A673 (cell line): ENCODE measurements at regions not wholly inside any gene's neighbourhood (a gene's known extent, or its start where the extent isn't known, plus 50 kb on each side); places are given as distances from the start of the nearest gene placed in this dataset.
A peak's percentile ranks its signal among the peaks of the same experiment; 100 is the strongest.

Experiments used
- BruUV-seq: library from RNA; stranded (reverse); fragments of 400-500 nt; replicated peaks from 2 replicates; lab custom pipeline; 2021; lab: Mats Ljungman, UMichigan
- CTCF ChIA-PET: fragments of 300-600 bp; sonication (Branson Sonifier 250); formaldehyde crosslinking; loops from one replicate; lab custom pipeline; 2022; ENCODE audit warnings: antibody characterized with exemption; lab: Charles Lee
- POLR2A ChIA-PET: fragments of 300-600 bp; sonication (Branson Sonifier 250); formaldehyde crosslinking; loops from one replicate; lab custom pipeline; 2022; ENCODE audit warnings: antibody characterized with exemption; ENCODE audit not compliant: low non-redundant PET; lab: Charles Lee
- DNase-seq: peaks from one replicate; pipeline ENCODE4 v3.0.0-alpha.2; 2015; ENCODE audit warnings: low spot score
- H3K27ac ChIP-seq: fragments of 200-600 bp; sonication (generic); 2 replicates; pipeline ENCODE4 v1.5.1; 2016; ENCODE audit warnings: mixed run types, low read depth, mild to moderate bottlenecking, mixed read lengths, antibody characterized with exemption, low read length; ENCODE audit not compliant: poor library complexity, severe bottlenecking
- H3K27me3 ChIP-seq: fragments of 200-600 bp; sonication (generic); replicated peaks from 2 replicates; pipeline ENCODE4 v1.6.1; 2017; ENCODE audit warnings: mixed run types, low read depth, mild to moderate bottlenecking, mixed read lengths, antibody characterized with exemption, low read length; ENCODE audit not compliant: insufficient read depth, poor library complexity
- H3K36me3 ChIP-seq: fragments of 200-600 bp; sonication (generic); 2 replicates; pipeline ENCODE4 v1.6.1; 2016; ENCODE audit warnings: mixed run types, mild to moderate bottlenecking, mixed read lengths, antibody characterized with exemption, low read length; ENCODE audit not compliant: insufficient read depth, poor library complexity, severe bottlenecking
- H3K4me1 ChIP-seq: fragments of 200-600 bp; sonication (generic); 2 replicates; pipeline ENCODE4 v1.6.1; 2017; ENCODE audit warnings: mixed run types, mild to moderate bottlenecking, mixed read lengths, antibody characterized with exemption, low read length; ENCODE audit not compliant: insufficient read depth, poor library complexity, severe bottlenecking
- H3K4me3 ChIP-seq: fragments of 200-600 bp; sonication (generic); 2 replicates; pipeline ENCODE4 v1.5.1; 2016; ENCODE audit warnings: low read depth, mixed run types, mild to moderate bottlenecking, mixed read lengths, low read length; ENCODE audit not compliant: poor library complexity, severe bottlenecking
- H3K9me3 ChIP-seq: fragments of 200-600 bp; sonication (generic); 2 replicates; pipeline ENCODE4 v1.6.1; 2016; ENCODE audit warnings: mixed run types, low read depth, mild to moderate bottlenecking, mixed read lengths, antibody characterized with exemption, low read length; ENCODE audit not compliant: poor library complexity, severe bottlenecking
- EZH2 ChIP-seq: fragments of 200-600 bp; sonication (generic); IDR thresholded peaks from 2 replicates; pipeline ENCODE4 v1.6.1; 2017; ENCODE audit warnings: borderline replicate concordance, low read depth, mild to moderate bottlenecking, mixed read lengths, antibody characterized with exemption, low read length; ENCODE audit not compliant: poor library complexity, severe bottlenecking
- intact Hi-C: fragments of 100-400 bp; cut with micrococcal nuclease; formaldehyde crosslinking; loops from one replicate; pipeline ENCODE4 v1.10.0; 2022; ENCODE audit not compliant: unreplicated experiment
- TF ChIP-seq, protein P1 (sequence below): fragments of 300-800, 200-600 bp; sonication (generic); conservative IDR thresholded peaks from 2 replicates; pipeline ENCODE4 v1.5.1; 2017; ENCODE audit warnings: low read depth, mild to moderate bottlenecking, antibody characterized with exemption, low read length, moderate library complexity, mixed read lengths

DNA sequence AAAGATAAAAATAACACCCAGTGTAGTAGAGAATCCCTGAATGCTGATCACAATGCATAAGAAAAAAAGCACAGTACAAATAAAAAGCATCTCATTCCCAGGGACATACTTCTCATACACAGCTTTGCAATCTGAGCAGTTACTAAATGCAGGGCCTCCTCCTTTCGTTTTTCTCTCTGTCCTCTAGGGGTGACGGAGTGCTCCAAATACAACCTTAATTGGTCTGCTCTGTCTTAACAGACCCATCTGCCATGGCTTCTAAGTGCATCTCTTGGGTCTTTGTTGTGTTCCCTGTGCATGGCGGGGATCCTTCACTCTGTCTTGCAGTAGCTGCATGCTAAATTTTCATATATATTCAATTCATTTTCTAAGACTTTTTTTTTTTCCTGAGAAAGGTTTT is 1114.2 kb upstream of the RAG2 start:
- no peak overlapping the region for H3K27ac ChIP-seq
- no peaks in the 10 kb centered on the region for H3K4me1 ChIP-seq
- peak; percentile 65 for DNase-seq
- ChIA-PET CTCF (no interaction called here), POLR2A (no interaction called here)
- no TSS peak for BruUV-seq
- no peak overlapping the region for H3K4me3 ChIP-seq
- TF ChIP-seq, protein P1, sequence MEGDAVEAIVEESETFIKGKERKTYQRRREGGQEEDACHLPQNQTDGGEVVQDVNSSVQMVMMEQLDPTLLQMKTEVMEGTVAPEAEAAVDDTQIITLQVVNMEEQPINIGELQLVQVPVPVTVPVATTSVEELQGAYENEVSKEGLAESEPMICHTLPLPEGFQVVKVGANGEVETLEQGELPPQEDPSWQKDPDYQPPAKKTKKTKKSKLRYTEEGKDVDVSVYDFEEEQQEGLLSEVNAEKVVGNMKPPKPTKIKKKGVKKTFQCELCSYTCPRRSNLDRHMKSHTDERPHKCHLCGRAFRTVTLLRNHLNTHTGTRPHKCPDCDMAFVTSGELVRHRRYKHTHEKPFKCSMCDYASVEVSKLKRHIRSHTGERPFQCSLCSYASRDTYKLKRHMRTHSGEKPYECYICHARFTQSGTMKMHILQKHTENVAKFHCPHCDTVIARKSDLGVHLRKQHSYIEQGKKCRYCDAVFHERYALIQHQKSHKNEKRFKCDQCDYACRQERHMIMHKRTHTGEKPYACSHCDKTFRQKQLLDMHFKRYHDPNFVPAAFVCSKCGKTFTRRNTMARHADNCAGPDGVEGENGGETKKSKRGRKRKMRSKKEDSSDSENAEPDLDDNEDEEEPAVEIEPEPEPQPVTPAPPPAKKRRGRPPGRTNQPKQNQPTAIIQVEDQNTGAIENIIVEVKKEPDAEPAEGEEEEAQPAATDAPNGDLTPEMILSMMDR, result peak; percentile 57
- no peak for TF ChIP-seq EZH2
- no peaks in the 10 kb centered on the region for H3K36me3 ChIP-seq
- intact Hi-C loops, result no loop called here
- no peaks in the 10 kb centered on the region for H3K9me3 ChIP-seq
- no peaks in the 10 kb centered on the region for H3K27me3 ChIP-seq

DNA sequence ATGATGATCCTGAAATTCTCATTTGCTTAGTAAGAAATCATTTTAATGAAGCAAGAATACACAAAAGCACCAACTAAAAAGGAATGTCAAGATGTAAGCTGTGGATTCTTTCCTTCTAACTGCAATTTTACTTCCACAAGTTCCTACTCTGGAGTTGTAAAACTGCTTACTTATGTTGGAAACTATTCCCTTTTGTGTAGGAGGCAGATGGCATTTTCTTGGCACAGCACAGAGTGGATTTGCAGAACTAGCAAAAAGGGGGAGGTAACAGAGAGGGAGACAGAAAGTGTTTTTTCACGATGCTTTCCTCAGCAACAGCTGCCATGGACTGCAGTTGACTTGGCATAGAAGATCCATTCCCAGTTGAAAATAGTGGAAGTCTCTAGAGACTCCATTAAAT is 1112.0 kb upstream of the RAG2 start:
- Histone ChIP-seq H3K27ac (no peak overlapping the region), H3K9me3 (no peaks in the 10 kb centered on the region), H3K36me3 (no peaks in the 10 kb centered on the region), H3K4me1 (peaks cover 3% of the 10 kb centered on the region), H3K4me3 (no peak overlapping the region), H3K27me3 (no peaks in the 10 kb centered on the region)
- DNase-seq, result no peak
- ChIA-PET POLR2A (no interaction called here), CTCF (no interaction called here)
- intact Hi-C loops, result no loop called here
- TF ChIP-seq, protein P1, result no peak
- no peak for TF ChIP-seq EZH2
- no TSS peak for BruUV-seq

DNA sequence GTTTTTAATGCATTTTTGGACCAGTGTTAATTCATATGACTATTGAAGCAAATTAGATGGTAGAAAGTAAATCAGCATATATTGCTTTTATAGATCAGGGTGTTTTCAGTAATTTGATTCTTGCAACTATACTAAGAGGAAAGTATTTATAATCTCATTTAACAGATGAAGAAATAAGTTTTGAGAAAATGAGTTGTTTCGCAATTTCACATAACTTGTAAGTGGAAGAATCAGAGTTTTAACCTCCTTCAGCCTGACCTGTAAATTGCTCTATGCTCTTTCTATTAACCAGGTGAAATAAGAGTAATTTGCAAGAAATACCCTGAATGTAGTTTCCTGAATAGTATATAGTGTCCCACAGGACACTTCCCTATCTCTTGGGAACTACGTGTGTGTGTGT is 1106.8 kb upstream of the RAG2 start:
- CTCF ChIA-PET, result no interaction called here
- intact Hi-C loops, result no loop called here

More for the DNA sequence above, 1106.8 kb upstream of the RAG2 start:
- TF ChIP-seq EZH2, result no peak
- TF ChIP-seq, protein P1, result no peak
- H3K36me3 ChIP-seq, result no peaks in the 10 kb centered on the region
- DNase-seq, result no peak
- no TSS peak for BruUV-seq
- H3K27me3 ChIP-seq, result no peaks in the 10 kb centered on the region
- POLR2A ChIA-PET, result no interaction called here
- H3K9me3 ChIP-seq, result no peaks in the 10 kb centered on the region
- H3K4me3 ChIP-seq, result no peak overlapping the region
- H3K4me1 ChIP-seq, result peaks cover 8% of the 10 kb centered on the region
- H3K27ac ChIP-seq, result no peak overlapping the region
